ENCODE measurements at regions not wholly inside any gene's neighbourhood (a gene's known extent, or its start where the extent isn't known, plus 50 kb on each side); places are given as distances from the start of the nearest gene placed in this dataset.

DNA sequence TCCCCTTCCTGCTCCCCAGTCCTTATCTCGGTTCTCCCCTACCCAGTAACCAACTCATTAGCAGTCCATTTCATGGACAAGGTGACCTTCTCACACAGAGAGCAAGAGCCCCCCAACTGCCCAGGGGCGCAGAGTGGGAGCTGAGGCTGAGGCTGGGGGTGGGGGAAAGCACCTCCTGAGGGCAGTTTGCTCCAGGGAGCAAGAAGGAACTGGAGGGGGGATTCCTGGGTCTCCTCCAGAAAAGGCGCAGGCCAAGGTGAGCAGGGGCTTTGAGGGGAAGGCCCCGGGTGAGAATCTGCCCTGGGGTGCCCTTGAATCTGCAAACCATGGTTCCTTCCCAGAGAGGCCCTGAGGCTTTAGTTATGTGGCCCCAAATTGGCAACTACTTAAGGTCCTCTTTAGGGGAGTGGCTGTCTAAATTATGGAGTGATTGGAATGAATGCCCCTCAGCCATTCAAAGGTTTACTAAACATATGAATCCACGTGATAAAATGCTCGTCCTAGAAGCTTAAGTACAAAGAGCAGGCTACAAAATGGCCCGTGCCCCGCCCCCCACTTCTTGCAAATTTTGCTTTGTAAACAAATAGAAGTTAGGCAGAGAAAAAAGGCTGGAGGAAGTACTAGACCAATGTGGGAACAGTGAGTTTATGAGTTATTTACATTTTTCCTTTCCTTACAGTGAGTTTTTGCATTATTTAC is 123.5 kb upstream of the HS6ST1 start (continued):
- TF ChIP-seq, protein P1, sequence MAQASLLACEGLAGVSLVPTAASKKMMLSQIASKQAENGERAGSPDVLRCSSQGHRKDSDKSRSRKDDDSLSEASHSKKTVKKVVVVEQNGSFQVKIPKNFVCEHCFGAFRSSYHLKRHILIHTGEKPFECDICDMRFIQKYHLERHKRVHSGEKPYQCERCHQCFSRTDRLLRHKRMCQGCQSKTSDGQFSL (CRISPR knock-in tag; IDR thresholded peaks at IDR 0.05) = no peak
- TF ChIP-seq, protein P1 (tag; IDR thresholded peaks at IDR 0.05) = peak in 1 of 2 experiments; percentile 30; a peak in 1 of 4 replicates
- TF ChIP-seq FOXA3 (CRISPR knock-in tag; conservative IDR thresholded peaks at IDR 0.05 in 1 of 2, IDR thresholded peaks at IDR 0.05 in 1 of 2) (peak in 1 of 2 experiments; percentile 47; a peak in 1 of 4 replicates), ZNF589 (CRISPR knock-in tag; IDR thresholded peaks at IDR 0.05; ENCODE audit: low read depth) (peak; percentile 17; the same call in 1 of the 2 replicates)
- TF ChIP-seq, protein P2, sequence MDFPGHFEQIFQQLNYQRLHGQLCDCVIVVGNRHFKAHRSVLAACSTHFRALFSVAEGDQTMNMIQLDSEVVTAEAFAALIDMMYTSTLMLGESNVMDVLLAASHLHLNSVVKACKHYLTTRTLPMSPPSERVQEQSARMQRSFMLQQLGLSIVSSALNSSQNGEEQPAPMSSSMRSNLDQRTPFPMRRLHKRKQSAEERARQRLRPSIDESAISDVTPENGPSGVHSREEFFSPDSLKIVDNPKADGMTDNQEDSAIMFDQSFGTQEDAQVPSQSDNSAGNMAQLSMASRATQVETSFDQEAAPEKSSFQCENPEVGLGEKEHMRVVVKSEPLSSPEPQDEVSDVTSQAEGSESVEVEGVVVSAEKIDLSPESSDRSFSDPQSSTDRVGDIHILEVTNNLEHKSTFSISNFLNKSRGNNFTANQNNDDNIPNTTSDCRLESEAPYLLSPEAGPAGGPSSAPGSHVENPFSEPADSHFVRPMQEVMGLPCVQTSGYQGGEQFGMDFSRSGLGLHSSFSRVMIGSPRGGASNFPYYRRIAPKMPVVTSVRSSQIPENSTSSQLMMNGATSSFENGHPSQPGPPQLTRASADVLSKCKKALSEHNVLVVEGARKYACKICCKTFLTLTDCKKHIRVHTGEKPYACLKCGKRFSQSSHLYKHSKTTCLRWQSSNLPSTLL (IDR thresholded peaks at IDR 0.05) = no peak
- TF ChIP-seq, protein P3, sequence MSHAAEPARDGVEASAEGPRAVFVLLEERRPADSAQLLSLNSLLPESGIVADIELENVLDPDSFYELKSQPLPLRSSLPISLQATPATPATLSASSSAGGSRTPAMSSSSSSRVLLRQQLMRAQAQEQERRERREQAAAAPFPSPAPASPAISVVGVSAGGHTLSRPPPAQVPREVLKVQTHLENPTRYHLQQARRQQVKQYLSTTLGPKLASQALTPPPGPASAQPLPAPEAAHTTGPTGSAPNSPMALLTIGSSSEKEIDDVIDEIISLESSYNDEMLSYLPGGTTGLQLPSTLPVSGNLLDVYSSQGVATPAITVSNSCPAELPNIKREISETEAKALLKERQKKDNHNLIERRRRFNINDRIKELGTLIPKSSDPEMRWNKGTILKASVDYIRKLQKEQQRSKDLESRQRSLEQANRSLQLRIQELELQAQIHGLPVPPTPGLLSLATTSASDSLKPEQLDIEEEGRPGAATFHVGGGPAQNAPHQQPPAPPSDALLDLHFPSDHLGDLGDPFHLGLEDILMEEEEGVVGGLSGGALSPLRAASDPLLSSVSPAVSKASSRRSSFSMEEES (CRISPR knock-in tag; IDR thresholded peaks at IDR 0.05) = no peak
